HepG2 (cell line): ENCODE measurements at regions not wholly inside any gene's neighbourhood (a gene's known extent, or its start where the extent isn't known, plus 50 kb on each side); places are given as distances from the start of the nearest gene placed in this dataset.

ENCODE experiments used
- ATAC-seq: fragments of 200-7000 bp; cut with Tn5 transposase; 3 replicates; pipeline ENCODE4 v1.9.1; 2020; ENCODE audit warnings: mild to moderate bottlenecking, moderate library complexity
- BruUV-seq: library from RNA; stranded (reverse); fragments of 400-500 nt; replicated peaks from 2 replicates; lab custom pipeline; 2021; lab: Mats Ljungman, UMichigan
- CTCF ChIA-PET: fragments of 300-600 bp; formaldehyde crosslinking; extraction: SDS; loops from one replicate; lab custom pipeline; 2021; ENCODE audit warnings: low total read pairs, inconsistent platforms, low intra/inter-chr PET ratio; lab: Yijun Ruan, JAX
- POLR2A ChIA-PET: fragments of 350-600 bp; sonication (Branson Sonifier 250); formaldehyde crosslinking; loops from one replicate; lab custom pipeline; 2020; ENCODE audit warnings: antibody characterized with exemption, inconsistent platforms; lab: Yijun Ruan, JAX
- DNase-seq: peaks from one replicate; pipeline ENCODE4 v3.0.0-alpha.2; 2015; ENCODE audit warnings: low spot score
- FAIRE-seq: peaks from 3 replicates; lab custom pipeline; 2011; peaks lifted over from hg19 to GRCh38; lab: Jason Lieb, UNC
- H2AFZ ChIP-seq: one replicate; pipeline ENCODE4 v1.6.1; 2011; ENCODE audit warnings: low read length, inconsistent platforms
- H3K27ac ChIP-seq: fragments of 300-600 bp; 3 replicates; pipeline ENCODE4 v1.8.0; 2011; ENCODE audit warnings: mixed run types, mild to moderate bottlenecking, mixed read lengths, low read length, inconsistent platforms; ENCODE audit not compliant: insufficient read depth; ENCODE audit errors: extremely low read length
- H3K27me3 ChIP-seq, 2 experiments: fragments of 200-600 bp in 1 of 2; 2 replicates in 1 of 2; 3 replicates in 1 of 2; pipeline versions ENCODE4 v1.6.0 to v1.8.0; 2011; ENCODE audit warnings: low read length in 2 of 2, mild to moderate bottlenecking in 2 of 2, moderate library complexity in 2 of 2, inconsistent platforms in 1 of 2; ENCODE audit not compliant: insufficient read depth in 2 of 2, control insufficient read depth in 1 of 2
- H3K36me3 ChIP-seq, 2 experiments: fragments of 200-600 bp in 1 of 2; replicated peaks in 1 of 2; 2 replicates in 1 of 2; 3 replicates in 1 of 2; pipeline versions ENCODE4 v1.5.1 to v1.8.0; 2011; ENCODE audit warnings: low read length in 2 of 2, inconsistent platforms in 1 of 2; ENCODE audit not compliant: insufficient read depth in 2 of 2, control insufficient read depth in 1 of 2
- H3K4me1 ChIP-seq: 2 replicates; pipeline ENCODE4 v1.5.1; 2012; ENCODE audit warnings: low read length, inconsistent platforms; ENCODE audit not compliant: insufficient read depth
- H3K4me2 ChIP-seq: 2 replicates; pipeline ENCODE4 v1.6.0; 2011; ENCODE audit warnings: low read depth, low read length, inconsistent platforms
- H3K4me3 ChIP-seq, 3 experiments: fragments of 200-600 bp in 1 of 3; sonication (generic), shearing (Covaris generic) in 1 of 3; replicated peaks in 1 of 3; 2 replicates each; pipeline ENCODE4 v1.5.1; 2011 to 2016; ENCODE audit warnings: low read length in 3 of 3, inconsistent platforms in 2 of 3, low read depth in 2 of 3, mild to moderate bottlenecking in 2 of 3, control low read depth in 1 of 3, mixed read lengths in 1 of 3; ENCODE audit not compliant: insufficient read depth in 1 of 3
- H3K79me2 ChIP-seq: one replicate; pipeline ENCODE4 v1.6.1; 2011; ENCODE audit warnings: low read length, inconsistent platforms; ENCODE audit not compliant: insufficient read depth
- H3K9ac ChIP-seq: 2 replicates; pipeline ENCODE4 v1.6.0; 2011; ENCODE audit warnings: mild to moderate bottlenecking, low read depth, low read length, inconsistent platforms; ENCODE audit not compliant: insufficient read depth
- H3K9me3 ChIP-seq: 2 replicates; pipeline ENCODE4 v1.5.1; 2012; ENCODE audit warnings: mild to moderate bottlenecking, low read length
- H4K20me1 ChIP-seq: 2 replicates; pipeline ENCODE4 v1.6.0; 2011; ENCODE audit warnings: inconsistent platforms, mild to moderate bottlenecking, low read length, moderate library complexity; ENCODE audit not compliant: insufficient read depth
- CTCF ChIP-seq: sonication (generic); formaldehyde crosslinking; IDR thresholded peaks from 2 replicates; pipeline ENCODE4 v1.5.0; 2020; ENCODE audit warnings: mild to moderate bottlenecking, missing genetic modification reagents, moderate library complexity
- NCOA1 ChIP-seq: sonication (generic); formaldehyde crosslinking; IDR thresholded peaks from 2 replicates; pipeline ENCODE4 v1.9.0; 2021; ENCODE audit warnings: missing genetic modification reagents
- RXRB ChIP-seq: IDR thresholded peaks from 2 replicates; pipeline ENCODE4 v1.6.1; 2016; ENCODE audit warnings: borderline replicate concordance, missing genetic modification reagents, missing compliant biosample characterization
- SMC3 ChIP-seq: IDR thresholded peaks from 2 replicates; pipeline ENCODE4 v1.6.1; 2011; ENCODE audit warnings: low read length, improper control_type of control experiment
- STAG1 ChIP-seq: sonication (generic); formaldehyde crosslinking; IDR thresholded peaks from 2 replicates; pipeline ENCODE4 v1.4.0; 2020; ENCODE audit warnings: missing genetic modification reagents
- WGBS: methylation state at CpG from one replicate; pipeline ENCODE4 v1.1.6; 2017; ENCODE audit warnings: low lambda C conversion rate; 5-methylcytosine and 5-hydroxymethylcytosine counted together
- in situ Hi-C: cut with HindIII; loops from 2 replicates; pipeline ENCODE4 v1.10.0; 2017; ENCODE audit warnings: low pct_unique_long_range_greater_than_20kb; ENCODE audit not compliant: extremely low pct_ligation_motif_present
- intact Hi-C: fragments of 100-400 bp; cut with micrococcal nuclease; formaldehyde crosslinking; loops from one replicate; pipeline ENCODE4 v1.10.0; 2022; ENCODE audit not compliant: unreplicated experiment
- TF ChIP-seq, protein P1 (sequence below): sonication (generic); formaldehyde crosslinking; IDR thresholded peaks from 2 replicates; pipeline ENCODE4 v1.5.0; 2020; ENCODE audit warnings: missing genetic modification reagents

- intact Hi-C loops (loop anchor here (5.0 kb wide), 1 partner anchor 792 kb away; no protein-coding TSS in a partner anchor), in situ Hi-C loops (loop anchor here (5.0 to 10.0 kb wide), 2 partner anchors 337 to 619 kb away; partner anchors contain the start of gene KCND2)
- TF ChIP-seq, protein P1, sequence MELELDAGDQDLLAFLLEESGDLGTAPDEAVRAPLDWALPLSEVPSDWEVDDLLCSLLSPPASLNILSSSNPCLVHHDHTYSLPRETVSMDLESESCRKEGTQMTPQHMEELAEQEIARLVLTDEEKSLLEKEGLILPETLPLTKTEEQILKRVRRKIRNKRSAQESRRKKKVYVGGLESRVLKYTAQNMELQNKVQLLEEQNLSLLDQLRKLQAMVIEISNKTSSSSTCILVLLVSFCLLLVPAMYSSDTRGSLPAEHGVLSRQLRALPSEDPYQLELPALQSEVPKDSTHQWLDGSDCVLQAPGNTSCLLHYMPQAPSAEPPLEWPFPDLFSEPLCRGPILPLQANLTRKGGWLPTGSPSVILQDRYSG = no peak
- no peak for TF ChIP-seq RXRB
- TF ChIP-seq CTCF (CRISPR knock-in tag) = peak; percentile 32
- TF ChIP-seq NCOA1 (CRISPR knock-in tag) = no peak
- TF ChIP-seq SMC3 = peak; percentile 26; the same call in 1 of the 2 replicates
- TF ChIP-seq STAG1 (CRISPR knock-in tag) = peak; percentile 11; the same call in 1 of the 2 replicates
- peak; percentile 49; the same call in 1 of the 3 replicates for ATAC-seq
- H3K27me3 ChIP-seq = no peaks in the 10 kb centered on the region
- no peaks in the 10 kb centered on the region for H4K20me1 ChIP-seq
- H3K79me2 ChIP-seq = no peaks in the 10 kb centered on the region
- WGBS = 2% methylated on average over 4 of the region's 4 CpGs
- BruUV-seq = no TSS peak
- ChIA-PET POLR2A (no interaction called here), CTCF (interaction anchor here (1.7 kb wide), 1 partner anchor 620 kb away, joined by 11 read pairs; no protein-coding TSS in a partner anchor)
- H3K4me2 ChIP-seq = no peak overlapping the region
- no peak overlapping the region for H3K4me3 ChIP-seq
- DNase-seq = peak; percentile 21
- H3K4me1 ChIP-seq = no peaks in the 10 kb centered on the region
- no peak for FAIRE-seq
- no peaks in the 10 kb centered on the region for H3K36me3 ChIP-seq
- H2AFZ ChIP-seq = no peak overlapping the region
- H3K9me3 ChIP-seq = no peaks in the 10 kb centered on the region
- H3K27ac ChIP-seq = no peak overlapping the region
- no peak overlapping the region for H3K9ac ChIP-seq
Measured at GRCh38 chr7:119935418-119936025, 337.5 kb upstream of the KCND2 start.
